Epidermal melanocyte (primary cell): ENCODE measurements at regions not wholly inside any gene's neighbourhood (a gene's known extent, or its start where the extent isn't known, plus 50 kb on each side); places are given as distances from the start of the nearest gene placed in this dataset.

ENCODE experiments used
- DNase-seq: peaks from one replicate; pipeline ENCODE4 v3.0.0; 2011; ENCODE audit warnings: low spot score; ENCODE audit not compliant: insufficient read length

DNA sequence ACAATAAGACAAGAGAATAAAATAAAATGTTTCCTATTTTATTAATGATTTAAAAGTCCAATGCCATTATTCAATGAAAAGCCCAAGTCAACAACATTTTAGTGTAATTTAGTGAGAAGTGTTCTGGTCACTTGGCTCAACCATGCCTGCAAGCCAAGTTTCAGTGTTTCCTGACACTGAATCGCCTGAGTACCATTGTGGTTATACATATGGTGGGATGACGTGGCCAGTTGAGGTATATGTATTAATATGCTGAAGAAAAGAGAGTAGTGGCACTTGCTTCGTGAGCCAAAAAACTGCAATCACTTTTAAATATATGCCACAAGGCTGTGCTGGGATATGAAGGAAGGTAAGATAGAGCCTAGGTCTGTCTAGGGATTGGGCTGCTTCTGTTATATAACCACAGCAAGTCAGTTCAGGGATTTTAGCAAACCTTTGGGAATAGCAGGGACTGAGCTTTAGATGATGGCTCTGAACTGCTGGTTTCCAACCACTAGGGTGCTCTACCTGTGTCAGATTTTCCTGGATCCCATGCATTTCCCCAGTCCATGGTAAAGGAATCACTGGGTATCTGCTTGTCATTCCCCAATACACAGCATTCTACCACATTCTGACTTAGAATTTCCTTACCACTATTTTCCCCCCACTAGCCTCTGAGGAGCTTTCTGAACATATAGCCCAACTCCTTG is 214.0 kb upstream of the PRPS1L1 start:
- DNase-seq: no peak

DNA sequence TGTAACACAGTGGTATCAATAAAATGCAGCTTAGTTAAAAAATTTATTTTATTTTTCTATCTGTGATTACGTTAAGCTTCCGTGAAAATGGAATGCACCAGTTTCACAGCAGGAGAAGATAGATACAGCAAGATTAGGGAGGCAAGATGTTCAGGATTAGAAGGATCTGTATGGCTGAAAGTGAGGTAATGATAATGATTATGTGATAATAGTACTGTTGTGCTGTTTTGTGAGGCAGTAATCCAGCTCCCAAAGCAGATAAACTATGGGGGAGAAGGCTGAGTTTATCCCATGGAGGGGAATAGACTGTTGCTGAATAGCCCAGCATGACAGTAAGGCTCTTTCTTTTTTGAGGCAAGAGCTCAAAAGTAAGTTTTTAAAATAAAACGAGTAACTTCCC is 216.1 kb upstream of the PRPS1L1 start:
- no peak for DNase-seq

DNA sequence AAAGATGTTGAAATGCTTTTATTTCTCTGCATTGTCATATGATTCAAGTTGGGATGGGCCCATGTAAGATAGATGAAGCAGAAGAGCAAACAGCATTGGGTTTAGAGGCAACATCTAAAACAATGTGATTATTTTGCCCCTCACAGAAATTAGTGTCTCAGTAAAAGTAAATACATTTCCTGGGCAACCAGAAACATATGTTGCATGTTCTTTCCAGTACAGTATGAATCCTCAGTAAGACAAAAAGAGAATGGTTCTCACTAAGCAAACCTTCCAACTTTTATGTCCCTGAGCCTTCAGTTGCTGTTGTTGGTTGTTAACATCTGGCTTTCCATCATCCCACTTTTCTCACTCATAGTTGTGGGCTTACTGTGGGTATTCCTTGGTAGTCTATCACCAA is 222.5 kb upstream of the PRPS1L1 start:
- no peak for DNase-seq

DNA sequence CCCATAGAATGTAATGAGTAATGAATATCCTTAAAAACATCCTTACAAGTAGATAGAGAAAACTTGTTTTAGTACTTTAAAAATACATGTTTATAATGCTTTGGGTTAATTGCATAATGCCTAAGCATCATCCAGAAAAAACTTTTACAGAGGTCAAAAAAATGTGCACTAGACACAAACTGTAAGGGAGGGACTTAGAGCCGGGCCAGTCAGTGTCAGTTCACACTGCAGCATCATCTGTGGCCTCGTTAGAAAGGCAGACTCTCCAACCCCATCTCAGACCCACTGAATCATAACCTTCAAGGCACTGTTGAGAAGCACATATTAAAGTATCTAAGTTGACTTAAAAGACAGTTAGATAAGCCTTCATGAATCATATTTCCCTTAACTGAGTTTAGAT is 230.1 kb upstream of the PRPS1L1 start:
- DNase-seq: no peak

DNA sequence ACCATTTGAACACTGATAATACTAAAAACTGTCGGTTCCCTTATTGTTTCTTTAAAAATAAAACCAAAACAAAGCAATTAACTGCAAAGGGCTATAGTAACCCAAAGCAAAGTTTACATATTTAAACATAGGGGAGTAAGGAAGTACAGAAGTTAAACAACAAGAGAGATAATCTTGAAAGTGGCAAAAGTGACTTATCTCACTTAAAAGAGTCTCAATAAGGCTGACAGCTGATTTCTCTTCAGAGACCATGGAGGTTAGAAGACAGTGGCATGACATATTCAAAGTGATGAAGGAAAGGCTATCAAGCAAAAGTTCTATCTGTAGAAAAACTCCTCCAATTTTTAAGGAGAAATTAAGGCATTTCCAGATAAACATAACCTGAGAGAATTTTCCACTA is 233.5 kb upstream of the HDAC9 start:
- DNase-seq: no peak

DNA sequence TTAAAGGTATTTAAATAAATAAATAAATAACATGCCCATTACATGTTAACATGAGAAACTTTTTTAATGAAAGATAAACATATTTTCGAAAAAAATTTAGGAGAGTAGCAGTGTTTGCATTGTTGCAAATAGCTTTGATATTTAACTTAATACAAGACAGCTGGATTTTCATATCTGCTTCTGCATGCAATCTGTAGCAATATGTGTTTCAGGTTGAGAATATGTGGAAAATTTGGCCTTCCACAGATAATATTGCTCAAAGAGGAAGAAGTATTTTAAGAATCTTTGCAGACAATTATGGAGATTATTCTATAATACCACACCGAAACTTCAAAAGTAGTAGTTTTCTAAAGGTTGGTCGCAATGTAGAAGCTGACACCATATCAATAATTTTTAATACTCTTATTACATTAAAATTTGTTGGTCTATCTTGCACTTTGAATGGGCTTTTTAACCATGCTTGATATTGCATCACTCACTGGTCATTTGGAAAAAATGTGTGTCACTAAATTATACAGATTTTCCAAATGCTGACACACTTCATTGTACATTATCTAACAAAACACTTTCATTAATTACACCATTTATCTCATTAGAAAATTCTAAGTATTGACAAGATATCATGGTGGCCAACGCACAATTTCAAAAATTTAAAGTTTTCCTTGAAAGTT is 229.8 kb upstream of the HDAC9 start:
- DNase-seq: no peak

DNA sequence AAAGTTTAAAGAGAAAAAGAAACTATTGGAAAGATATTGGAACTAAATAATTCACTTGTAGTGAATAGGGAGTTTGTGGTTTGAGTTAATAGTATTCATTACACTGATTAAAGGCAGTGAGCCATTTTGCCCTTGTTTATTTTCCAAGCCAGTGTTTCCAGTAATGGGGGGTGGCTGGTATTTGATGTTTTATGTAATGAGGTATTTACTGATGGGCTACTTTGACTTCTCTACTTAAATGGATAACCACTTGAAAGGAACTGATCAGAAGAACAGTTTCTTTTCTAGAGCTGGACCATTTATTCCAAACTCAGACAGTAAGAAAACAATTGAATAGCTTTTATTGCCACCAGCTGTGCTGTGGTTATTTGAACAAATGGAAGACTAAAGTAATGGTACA is 227.0 kb upstream of the HDAC9 start:
- DNase-seq: no peak

DNA sequence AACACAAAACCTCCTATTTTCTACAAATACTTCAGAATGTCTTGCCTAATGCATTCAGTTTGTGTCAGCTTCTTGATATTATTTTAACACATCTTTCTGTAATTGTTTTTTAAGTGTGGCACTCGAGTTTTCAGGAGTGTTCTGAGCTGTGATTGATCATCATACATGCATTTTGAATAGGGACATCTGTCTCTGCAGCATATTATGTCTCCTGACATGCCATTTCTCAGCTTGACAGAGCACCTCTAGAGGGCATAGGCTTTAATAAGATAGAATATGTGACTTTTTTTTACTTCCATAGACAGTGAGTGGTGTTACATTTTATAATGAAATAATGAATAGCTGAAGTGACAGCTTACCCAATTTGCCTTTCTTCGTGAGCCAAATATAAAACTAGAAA is 219.2 kb upstream of the HDAC9 start:
- DNase-seq: no peak

DNA sequence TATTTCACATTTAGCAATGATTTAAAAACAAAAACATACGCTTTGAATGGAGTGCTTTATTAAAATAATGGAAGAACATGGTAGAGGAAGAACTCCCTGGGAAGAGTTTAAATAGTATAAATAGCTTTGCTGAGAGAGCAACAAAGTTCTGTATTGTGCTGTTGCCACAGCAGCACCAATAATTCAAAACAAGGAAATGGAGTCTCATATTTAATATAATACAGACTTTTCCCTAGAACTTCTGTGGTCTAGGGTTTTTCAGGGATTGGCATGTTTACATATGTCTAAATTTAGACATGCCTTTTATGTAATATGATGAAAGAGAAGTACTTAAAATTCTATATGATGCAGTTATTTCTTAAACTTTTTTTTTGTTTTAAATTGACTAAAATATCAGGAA is 217.2 kb upstream of the HDAC9 start:
- no peak for DNase-seq

DNA sequence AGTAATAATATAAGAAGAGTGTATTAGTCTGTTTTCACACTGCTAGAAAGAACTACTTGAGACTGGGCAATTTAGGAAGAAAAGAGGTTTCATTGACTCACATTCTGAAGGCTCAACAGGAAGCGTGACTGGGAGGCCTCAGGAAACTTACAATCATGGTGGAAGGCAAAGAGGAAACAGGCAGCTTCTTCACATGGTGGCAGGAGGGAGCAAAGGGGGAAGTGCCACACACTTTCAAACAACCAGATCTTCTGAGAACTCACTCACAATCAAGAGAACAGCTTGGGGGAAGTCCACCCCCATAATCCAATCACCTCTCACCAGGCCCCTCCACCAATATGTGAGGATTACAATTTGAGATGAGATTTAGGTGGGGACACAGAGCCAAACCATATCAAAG is 212.5 kb upstream of the HDAC9 start:
- no peak for DNase-seq

DNA sequence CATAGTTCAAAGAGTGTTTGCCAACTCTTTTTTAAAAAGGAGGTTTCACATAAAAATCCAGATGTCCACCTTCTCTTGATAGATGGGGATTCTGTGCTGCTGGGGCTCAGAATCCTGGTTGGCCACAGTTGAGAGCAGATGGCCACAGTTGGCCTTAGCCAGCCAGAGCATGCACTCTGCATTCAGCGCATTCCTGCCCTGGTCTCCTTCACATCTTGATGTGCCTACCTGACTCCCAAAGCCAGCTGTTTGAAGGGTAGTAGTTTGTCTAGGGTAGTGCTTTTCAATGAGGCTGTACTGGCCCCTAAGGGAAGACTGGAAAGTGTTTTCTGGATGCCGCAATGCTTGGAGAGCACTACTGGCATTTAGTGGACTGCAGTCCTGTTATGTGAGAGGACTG is 208.1 kb upstream of the HDAC9 start:
- DNase-seq: no peak

DNA sequence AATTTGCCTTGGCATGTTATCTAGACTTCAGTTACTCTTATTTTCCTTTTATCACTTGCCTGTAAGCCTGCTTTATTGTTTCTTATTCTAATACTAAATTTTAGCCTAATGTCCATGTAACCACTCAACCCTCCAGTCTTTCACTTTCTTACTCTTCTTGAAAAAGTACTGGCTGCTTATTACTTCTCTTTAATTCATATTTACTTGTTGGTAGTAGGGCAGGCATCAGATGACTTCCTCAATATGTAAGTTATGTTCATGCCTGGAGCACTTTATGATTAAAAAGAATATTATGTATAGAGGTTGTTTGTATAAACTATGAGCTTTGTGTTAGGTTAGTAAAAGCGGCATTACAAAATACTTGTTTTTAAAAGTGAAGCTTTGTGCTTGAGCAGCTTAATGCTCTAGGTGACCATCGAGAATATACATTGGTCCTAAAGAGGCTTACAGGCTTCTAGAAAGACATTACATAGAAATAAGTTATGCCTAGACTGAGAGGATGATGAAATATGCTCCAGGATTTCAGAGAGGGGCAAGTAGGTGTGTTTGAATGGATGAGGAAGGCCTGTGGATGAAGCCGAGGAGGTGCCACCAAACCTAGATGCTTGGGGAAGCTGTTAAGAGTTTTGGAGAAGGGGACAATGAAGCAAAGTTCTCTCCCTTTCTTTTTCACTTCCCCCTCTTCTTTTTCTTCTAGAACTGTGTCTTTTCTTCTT is 207.1 kb upstream of the HDAC9 start:
- DNase-seq: no peak

DNA sequence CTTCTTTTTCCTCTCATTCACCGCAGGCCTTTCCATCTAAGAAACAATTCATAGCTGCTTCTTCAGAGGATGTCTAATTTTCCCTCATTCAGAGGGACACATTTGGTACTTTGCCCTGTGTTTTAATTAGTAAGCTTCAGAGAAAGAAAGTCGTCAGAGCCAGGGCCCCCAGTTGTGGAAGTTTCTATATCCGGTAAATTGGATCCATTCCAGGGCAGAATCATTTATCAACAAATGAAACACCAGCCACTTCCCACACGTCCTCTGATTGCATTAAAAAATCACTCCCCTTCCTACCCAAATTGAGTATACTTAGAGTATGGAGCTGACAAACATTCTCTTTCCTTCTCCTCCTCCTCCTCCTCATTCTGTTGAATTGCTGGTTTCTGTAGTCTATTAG is 205.8 kb upstream of the HDAC9 start:
- DNase-seq: no peak

DNA sequence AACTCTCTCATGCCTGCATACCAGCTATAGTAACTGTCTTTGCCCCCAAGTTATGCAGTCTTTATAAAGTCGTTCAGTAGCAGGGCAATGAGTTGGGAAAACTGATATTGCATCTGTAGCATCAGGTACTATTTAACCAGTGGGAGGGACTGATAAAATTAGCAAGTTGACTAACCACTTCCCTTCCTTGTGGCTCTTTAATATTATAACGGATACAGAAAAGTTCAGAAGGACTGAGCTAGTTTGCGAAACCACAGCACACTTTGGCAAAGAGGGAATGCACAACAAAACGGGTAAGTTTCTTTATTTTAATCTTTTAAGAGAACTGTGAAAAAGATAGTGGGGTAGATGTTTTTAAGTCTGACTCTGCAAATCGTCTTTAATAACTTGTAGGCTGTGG is 205.3 kb upstream of the HDAC9 start:
- DNase-seq: no peak

DNA sequence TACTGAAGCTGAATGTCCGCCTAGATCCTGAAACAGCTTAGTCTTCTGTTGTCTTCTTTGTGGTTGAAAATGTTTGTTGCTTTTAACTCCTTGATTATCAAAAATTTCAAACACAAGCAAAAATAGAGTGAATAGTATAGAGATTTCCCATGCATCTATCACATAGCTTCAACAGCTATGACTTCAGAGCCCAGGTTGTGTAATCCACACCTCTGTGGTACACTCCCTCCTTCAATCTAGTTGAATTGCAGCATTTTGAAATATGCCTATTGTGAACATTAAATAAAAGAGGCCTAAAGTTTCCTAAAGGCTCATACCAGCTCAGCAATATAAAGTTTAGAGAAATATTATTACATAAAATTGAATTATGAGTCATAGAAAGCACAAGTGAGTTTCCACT is 204.7 kb upstream of the HDAC9 start:
- no peak for DNase-seq

DNA sequence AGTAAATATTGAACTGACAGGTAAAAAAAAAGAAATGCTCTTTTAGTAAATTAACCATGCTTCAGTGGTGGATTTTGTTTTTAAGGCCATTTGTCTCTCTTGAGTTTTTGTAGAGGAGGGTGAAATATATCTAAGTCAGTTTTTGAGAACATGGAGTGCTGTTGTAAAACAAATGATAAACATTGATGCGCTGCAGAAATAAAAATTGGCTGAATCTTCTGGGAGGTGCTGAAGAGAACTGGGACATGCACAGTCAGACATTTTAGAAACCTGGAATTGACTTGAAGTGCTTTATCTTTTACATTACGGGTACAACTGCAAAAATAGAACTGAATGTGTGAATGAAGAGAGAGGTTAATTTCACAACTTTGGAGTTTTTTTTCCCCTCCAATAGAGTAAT is 203.0 kb upstream of the HDAC9 start:
- no peak for DNase-seq

DNA sequence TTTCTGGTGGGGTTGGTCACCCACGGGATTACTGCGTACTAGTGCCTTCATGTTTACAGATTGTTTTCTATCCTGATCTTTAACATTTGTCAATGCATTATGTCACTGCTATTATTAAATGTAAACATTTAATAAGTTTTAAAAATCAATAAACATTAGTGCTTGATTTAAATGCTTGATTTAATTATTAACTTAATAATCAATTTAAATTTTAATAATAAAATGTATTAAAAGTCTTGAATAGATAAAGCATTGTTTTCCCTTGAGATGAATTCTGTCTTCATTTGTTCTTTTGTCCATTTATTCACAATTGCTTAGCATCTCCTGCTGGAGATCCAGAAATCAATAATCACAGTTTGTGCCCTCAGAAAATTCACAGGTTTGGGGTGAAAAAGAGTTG is 201.8 kb upstream of the HDAC9 start:
- no peak for DNase-seq

DNA sequence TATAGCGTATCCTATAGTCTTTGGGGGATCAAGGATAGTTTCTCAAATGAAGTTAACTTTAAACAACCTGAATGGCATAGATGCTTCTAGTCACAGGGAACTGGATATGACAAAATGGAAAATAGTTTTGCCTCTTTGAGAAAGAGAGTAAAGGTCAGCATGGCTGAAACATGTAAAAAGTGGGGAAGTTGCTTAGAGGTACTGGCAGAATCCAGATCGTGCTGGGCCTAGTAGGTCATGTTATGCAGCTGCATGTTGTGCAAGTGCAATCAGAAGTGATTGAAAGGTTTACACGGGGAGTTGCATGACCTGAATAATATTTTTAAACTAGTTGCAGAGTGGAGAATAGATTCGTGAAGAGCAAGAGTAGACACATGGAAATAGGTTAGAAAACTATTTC is 201.1 kb upstream of the HDAC9 start:
- DNase-seq: no peak

DNA sequence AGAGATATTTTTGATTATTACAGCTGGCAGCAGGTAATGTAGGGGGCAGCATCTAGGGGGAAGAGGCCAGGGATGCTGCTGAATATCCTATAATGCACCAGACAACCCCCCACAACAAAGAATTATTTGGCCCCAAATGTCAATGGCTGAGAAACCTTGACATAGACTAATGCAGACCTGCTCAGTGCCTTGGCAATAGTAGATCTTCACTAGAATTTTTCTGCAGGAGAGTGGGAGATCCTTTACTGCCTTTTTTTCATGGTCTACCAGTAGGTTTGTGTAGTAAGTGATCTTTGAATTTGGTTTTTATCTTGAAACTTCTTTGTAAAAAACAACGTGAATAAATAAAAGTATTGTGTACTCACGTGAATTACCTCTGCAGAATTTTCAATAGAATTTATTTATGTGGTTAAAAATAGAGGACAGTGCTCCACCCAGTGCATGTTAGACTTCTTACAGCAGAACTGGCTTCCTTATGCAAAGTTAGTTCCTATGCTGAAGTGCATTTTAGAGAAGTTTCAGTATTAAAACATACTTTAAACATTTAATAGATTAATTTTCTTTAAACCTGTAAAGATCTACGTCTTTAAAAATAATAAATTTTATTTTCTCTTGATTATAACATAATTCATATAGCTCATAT is 199.6 kb upstream of the HDAC9 start:
- DNase-seq: no peak

DNA sequence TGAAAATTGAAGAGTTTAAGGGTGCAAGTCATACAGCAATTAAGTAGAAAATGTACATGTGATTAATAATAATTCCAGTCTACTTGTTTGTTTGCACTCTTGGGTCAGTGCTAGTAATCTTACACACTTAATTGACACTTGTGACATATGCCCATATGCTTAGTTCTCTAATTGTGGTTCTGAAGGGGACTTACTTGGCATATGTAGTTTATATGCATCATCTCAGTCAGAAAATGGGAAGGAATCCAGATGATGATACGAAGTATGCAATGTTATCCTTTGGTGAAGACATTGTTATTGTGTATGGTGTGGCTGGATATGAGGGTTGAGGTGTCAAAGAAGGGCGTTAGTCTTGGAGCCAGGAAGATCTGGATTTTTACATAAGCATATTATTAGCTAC is 193.5 kb upstream of the HDAC9 start:
- no peak for DNase-seq

DNA sequence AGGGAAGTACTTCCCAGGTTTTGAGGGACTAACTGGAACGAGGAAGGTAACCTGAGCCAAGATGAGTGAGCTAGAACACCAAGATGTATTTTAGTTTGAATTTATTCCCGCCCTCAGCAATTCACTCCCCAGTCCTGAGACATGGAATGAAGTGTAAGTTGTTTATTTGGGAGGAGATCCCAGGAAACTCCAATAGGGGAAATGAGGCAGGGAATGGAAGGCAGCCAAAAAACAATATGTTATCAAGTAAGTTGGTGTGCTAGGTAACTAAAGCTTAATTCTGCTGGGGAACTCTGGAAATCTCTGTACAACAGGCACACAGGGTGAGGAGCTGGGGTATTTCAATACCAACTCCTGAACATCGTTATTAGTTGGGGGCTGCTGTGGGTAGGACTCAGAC is 189.7 kb upstream of the HDAC9 start:
- DNase-seq: no peak

DNA sequence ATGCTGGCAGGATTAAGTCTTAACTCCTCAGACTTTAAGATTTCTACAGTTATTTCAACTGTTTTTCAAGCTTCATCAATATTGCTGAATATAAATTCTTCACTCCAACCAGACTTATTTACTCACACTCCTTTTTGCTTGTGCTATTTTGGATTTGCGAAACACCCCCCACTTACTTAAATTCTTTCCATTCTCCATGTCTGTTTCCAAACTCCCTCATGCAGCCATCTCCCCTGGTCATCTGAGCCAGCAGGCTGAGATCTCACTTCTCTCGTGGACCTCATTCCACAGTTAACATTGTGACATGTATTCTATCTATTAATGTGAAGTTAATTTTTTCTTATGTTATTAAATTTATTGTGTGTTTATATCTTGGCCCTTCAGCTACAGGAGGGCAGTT is 188.9 kb upstream of the HDAC9 start:
- DNase-seq: no peak
